Esophagus muscularis mucosa (tissue), 4 donors: ENCODE measurements at regions not wholly inside any gene's neighbourhood (a gene's known extent, or its start where the extent isn't known, plus 50 kb on each side); places are given as distances from the start of the nearest gene placed in this dataset.

Source experiments
- DNase-seq: peaks from one replicate; pipeline ENCODE4 v3.0.0-alpha.2; 2017; ENCODE audit errors: extremely low spot score
- H3K27ac ChIP-seq, 4 donors: fragments of 200-600 bp; sonication (generic); replicated peaks in 1 of 4; 1 replicate in 3 of 4; 2 replicates in 1 of 4; pipeline ENCODE4 v1.5.1; 2016 to 2019; ENCODE audit warnings: mild to moderate bottlenecking in 1 of 4
- H3K27me3 ChIP-seq, 4 donors: fragments of 200-600 bp; sonication (generic); one replicate each; pipeline versions ENCODE4 v1.5.1 to v1.6.0; 2016 to 2019
- H3K36me3 ChIP-seq, 4 donors: fragments of 200-600 bp; sonication (generic); one replicate each; pipeline ENCODE4 v1.5.1; 2016 to 2019
- H3K4me1 ChIP-seq, 4 donors: fragments of 200-600 bp; sonication (generic); one replicate each; pipeline ENCODE4 v1.5.1; 2016 to 2019
- H3K4me3 ChIP-seq, 4 donors: fragments of 200-600 bp; sonication (generic); 1 replicate in 2 of 4; 2 replicates in 2 of 4; pipeline ENCODE4 v1.5.1; 2016 to 2019; ENCODE audit warnings: mild to moderate bottlenecking in 4 of 4, moderate library complexity in 1 of 4
- H3K9me3 ChIP-seq, 4 donors: fragments of 200-600 bp; sonication (generic); 1 replicate in 3 of 4; 2 replicates in 1 of 4; pipeline ENCODE4 v1.5.1; 2016 to 2019
- CTCF ChIP-seq, 3 experiments: fragments of 200-600 bp in 2 of 3; fragments of 450-650 bp in 1 of 3; sonication (generic) in 2 of 3; IDR thresholded peaks; one replicate each; pipeline ENCODE4 v1.5.1; 2017 to 2019; ENCODE audit warnings: antibody characterized with exemption in 3 of 3, mild to moderate bottlenecking in 2 of 3, moderate library complexity in 1 of 3
- EP300 ChIP-seq: sonication (generic); formaldehyde crosslinking; IDR thresholded peaks from one replicate; pipeline ENCODE4 v1.6.1; 2017; ENCODE audit warnings: antibody characterized with exemption
- POLR2A ChIP-seq: fragments of 450-650 bp; IDR thresholded peaks from one replicate; pipeline ENCODE4 v1.6.1; 2017; ENCODE audit warnings: antibody characterized with exemption, moderate library complexity, mild to moderate bottlenecking, low read depth
- POLR2AphosphoS5 ChIP-seq, 2 donors: sonication (generic); formaldehyde crosslinking; IDR thresholded peaks; one replicate each; pipeline ENCODE4 v1.6.1; 2017; ENCODE audit warnings: antibody characterized with exemption in 2 of 2
- WGBS: methylation state at CpG from one replicate; pipeline ENCODE4 v1.1.5; 2018; 5-methylcytosine and 5-hydroxymethylcytosine counted together
- intact Hi-C: fragments of 100-400 bp; cut with DNase I; formaldehyde crosslinking; loops from one replicate; pipeline ENCODE4 v1.15.1; 2023

GRCh38 chr2:142673836-142674235 is 203.6 kb upstream of the KYNU start:
- Histone ChIP-seq H3K4me3 (no peak overlapping the region), H3K27me3 (no peaks in the 10 kb centered on the region), H3K4me1 (no peaks in the 10 kb centered on the region), H3K27ac (no peak overlapping the region), H3K9me3 (no peaks in the 10 kb centered on the region), H3K36me3 (no peaks in the 10 kb centered on the region)
- intact Hi-C loops: no loop called here
- no peak for DNase-seq
- TF ChIP-seq POLR2A (no peak), CTCF (IDR thresholded peaks at IDR 0.05) (no peak), EP300 (no peak)
- WGBS: 77% methylated on average over 4 of the region's 4 CpGs

GRCh38 chr2:142672698-142673097 is 204.8 kb upstream of the KYNU start:
- Histone ChIP-seq H3K4me1 (no peaks in the 10 kb centered on the region), H3K27ac (no peak overlapping the region), H3K9me3 (no peaks in the 10 kb centered on the region), H3K36me3 (no peaks in the 10 kb centered on the region), H3K27me3 (no peaks in the 10 kb centered on the region), H3K4me3 (no peak overlapping the region)
- DNase-seq: no peak
- 87% methylated on average over 6 of the region's 6 CpGs for WGBS
- TF ChIP-seq EP300: no peak
- no peak for TF ChIP-seq POLR2A
- TF ChIP-seq CTCF (IDR thresholded peaks at IDR 0.05): no peak
- TF ChIP-seq POLR2AphosphoS5 (IDR thresholded peaks at IDR 0.05): no peak
- intact Hi-C loops: no loop called here

- no peaks in the 10 kb centered on the region for H3K4me1 ChIP-seq
- H3K4me3 ChIP-seq: no peak overlapping the region
- TF ChIP-seq POLR2A (no peak), CTCF (IDR thresholded peaks at IDR 0.05) (no peak), EP300 (no peak), POLR2AphosphoS5 (IDR thresholded peaks at IDR 0.05) (no peak)
- H3K9me3 ChIP-seq: no peaks in the 10 kb centered on the region
- intact Hi-C loops: no loop called here
- H3K36me3 ChIP-seq: no peaks in the 10 kb centered on the region
- 67% methylated on average over 1 of the region's 1 CpG for WGBS
- DNase-seq: no peak
- no peaks in the 10 kb centered on the region for H3K27me3 ChIP-seq
- no peak overlapping the region for H3K27ac ChIP-seq
Measured at GRCh38 chr2:142670362-142670761, 207.1 kb upstream of the KYNU start.

GRCh38 chr2:142668420-142668819 is 209.0 kb upstream of the KYNU start:
- WGBS: 73% methylated on average over 3 of the region's 3 CpGs
- Histone ChIP-seq H3K4me3 (no peak overlapping the region), H3K4me1 (no peaks in the 10 kb centered on the region), H3K9me3 (no peaks in the 10 kb centered on the region), H3K27ac (no peak overlapping the region), H3K36me3 (no peaks in the 10 kb centered on the region), H3K27me3 (no peaks in the 10 kb centered on the region)
- intact Hi-C loops: no loop called here
- TF ChIP-seq EP300 (no peak), POLR2A (no peak), POLR2AphosphoS5 (IDR thresholded peaks at IDR 0.05) (no peak), CTCF (IDR thresholded peaks at IDR 0.05) (no peak)
- DNase-seq: no peak

GRCh38 chr2:142665241-142665640 is 212.2 kb upstream of the KYNU start:
- H3K4me3 ChIP-seq: no peak overlapping the region
- H3K9me3 ChIP-seq: no peaks in the 10 kb centered on the region
- intact Hi-C loops: no loop called here
- H3K4me1 ChIP-seq: no peaks in the 10 kb centered on the region
- H3K36me3 ChIP-seq: no peaks in the 10 kb centered on the region
- TF ChIP-seq POLR2A (no peak), EP300 (no peak), POLR2AphosphoS5 (IDR thresholded peaks at IDR 0.05) (no peak), CTCF (IDR thresholded peaks at IDR 0.05) (no peak)
- H3K27ac ChIP-seq: no peak overlapping the region
- WGBS: 91% methylated on average over 3 of the region's 3 CpGs
- no peak for DNase-seq
- no peaks in the 10 kb centered on the region for H3K27me3 ChIP-seq
